ENCODE measurements at regions not wholly inside any gene's neighbourhood (a gene's known extent, or its start where the extent isn't known, plus 50 kb on each side); places are given as distances from the start of the nearest gene placed in this dataset.

GRCh38 chrX:25600776-25601175 lies 537.4 kb upstream of the MAGEB18 start:
- ATAC-seq (peak in 1 of 2 donors; percentile 72), DNase-seq (no peak)
- intact Hi-C loops (cut with DNase I): no loop called here

DNA sequence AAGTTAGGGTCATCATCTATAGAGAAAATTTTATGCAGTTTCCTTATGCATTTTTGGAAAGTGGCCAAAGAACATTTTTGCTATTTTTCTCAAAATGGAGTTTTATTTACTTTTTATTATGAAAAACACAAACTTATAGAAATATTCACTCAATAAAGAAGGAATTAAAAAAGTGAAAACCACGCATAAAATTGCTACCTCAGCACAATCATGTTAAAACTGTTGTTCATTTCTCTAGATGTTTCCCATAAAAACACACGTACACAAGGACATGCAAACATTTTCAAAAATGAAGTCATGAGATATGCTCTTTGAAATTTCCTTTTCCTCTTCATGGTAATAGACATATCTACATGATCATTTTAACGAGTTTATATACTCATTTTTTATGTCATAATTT lies 536.8 kb upstream of the MAGEB18 start:
- DNase-seq (no peak), ATAC-seq (no peak)
- intact Hi-C loops (cut with DNase I): no loop called here

DNA sequence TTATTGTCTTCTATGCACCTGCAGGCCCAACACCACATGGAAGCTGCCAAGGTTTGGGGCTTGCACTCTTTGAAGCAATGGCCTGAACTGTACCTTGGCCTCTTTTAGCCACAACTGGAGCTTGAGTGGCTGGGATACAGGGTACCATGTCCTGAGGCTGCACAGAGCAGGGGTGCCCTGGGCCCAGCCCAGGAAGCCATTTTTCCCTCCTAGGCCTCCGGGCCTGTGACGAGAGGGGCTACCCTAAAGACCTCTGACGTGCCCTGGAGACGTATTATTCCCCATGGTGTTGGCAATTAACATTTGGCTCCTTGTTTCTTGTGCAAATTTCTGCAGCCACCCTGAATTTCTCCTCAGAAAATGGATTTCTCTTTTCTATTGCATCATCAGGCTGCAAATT lies 519.9 kb upstream of the MAGEB18 start:
- DNase-seq (no peak), ATAC-seq (no peak)
- intact Hi-C loops (cut with DNase I): no loop called here

DNA sequence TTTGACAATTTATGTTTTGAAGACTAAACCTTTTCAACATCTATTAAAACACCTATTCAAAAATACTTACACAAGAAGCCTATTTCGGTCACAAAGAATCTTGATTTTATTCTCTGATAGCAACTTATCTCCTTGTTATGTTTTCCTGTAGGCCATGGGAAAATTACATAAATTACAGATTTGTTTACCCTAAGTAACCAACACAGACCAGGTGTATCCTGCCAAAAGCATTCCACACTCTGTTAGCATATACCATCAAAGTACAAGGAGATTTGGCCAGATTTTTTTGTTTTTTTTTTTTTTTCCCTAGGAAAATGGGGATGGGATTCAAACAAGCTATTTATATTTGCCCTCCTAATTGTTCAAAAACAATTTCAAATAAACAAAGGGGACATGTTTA lies 497.9 kb upstream of the MAGEB18 start:
- DNase-seq: no peak
- no peak for ATAC-seq
- intact Hi-C loops (cut with DNase I): no loop called here

DNA sequence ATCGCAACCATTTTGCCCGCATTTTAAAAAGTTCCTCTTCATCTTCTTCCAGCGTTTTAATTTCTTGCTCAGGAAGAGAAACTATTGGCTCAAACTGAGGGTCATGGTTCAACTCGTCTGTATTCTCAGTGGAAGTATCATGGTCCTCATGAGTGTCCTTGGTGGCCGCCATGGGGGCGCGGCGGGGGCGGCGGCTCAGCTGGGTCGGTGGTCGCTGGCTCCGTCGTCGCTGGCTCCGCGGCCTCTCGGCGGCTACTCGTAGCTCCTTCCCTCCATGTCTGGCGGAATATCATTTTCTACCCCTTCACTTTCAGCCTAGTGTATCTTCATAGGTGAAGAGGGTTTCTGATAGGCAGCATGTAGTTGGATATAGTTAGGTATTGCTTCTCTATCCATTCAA lies 492.0 kb upstream of the MAGEB18 start:
- ATAC-seq: no peak
- no peak for DNase-seq
- intact Hi-C loops (cut with DNase I): no loop called here

GRCh38 chrX:25648790-25649189 lies 489.4 kb upstream of the MAGEB18 start:
- ATAC-seq (no peak), DNase-seq (no peak)
- intact Hi-C loops (cut with DNase I): no loop called here

DNA sequence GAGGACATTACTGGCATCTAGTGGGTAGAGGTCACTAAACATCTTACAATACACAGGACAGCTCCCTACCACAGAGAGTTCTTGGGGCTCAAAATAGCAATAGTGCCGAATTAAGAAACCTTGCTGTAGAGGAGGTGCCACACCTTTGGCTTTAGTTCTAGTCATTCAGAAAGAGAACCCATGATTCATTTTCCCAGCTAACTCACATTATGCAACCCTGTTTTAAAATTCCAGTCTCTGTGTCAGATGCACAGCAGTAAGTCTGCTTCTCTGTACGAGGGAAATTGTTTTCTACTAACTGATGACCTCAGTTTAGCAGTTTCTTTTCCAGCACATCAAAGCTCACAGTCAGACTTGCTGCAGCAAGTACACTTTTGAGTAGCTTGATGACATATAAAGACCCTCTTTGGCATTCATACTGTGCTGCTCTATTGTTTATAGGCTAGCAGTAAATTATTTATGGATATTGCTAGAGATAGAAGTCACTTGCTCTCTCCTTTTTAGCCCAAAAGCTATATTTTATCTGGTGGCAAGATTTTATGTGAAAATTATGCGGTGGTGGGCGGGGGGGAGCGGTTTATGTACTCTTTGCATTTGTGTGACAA lies 487.8 kb upstream of the MAGEB18 start:
- peak in 1 of 2 donors; percentile 17 for ATAC-seq
- intact Hi-C loops (cut with DNase I): no loop called here
- DNase-seq: no peak

- DNase-seq (no peak), ATAC-seq (no peak)
- intact Hi-C loops (cut with DNase I): no loop called here
Observed at GRCh38 chrX:25659317-25659716, 478.8 kb upstream of the MAGEB18 start.

DNA sequence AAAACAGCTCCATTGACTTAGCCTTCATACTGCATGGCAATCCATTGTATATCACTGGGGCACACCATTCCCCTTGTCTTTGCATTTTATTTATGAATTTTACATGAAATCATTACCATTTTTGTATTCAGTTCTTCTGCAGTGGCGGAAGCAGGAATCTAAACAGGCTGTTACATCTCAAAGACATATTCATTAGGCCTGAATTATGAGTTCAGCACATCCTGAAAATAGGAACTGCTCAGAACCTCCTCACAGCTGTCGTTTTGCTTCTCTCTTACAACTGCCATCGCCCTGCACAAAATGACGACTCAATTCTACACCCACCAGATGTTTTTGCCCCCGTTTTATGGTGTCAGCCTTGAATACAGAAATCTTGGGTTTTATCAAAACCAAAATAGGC lies 474.4 kb upstream of the MAGEB18 start:
- DNase-seq (no peak), ATAC-seq (no peak)
- intact Hi-C loops (cut with DNase I): no loop called here

- ATAC-seq: no peak
- intact Hi-C loops (cut with DNase I): no loop called here
- no peak for DNase-seq
Observed at GRCh38 chrX:25665431-25665830, 472.7 kb upstream of the MAGEB18 start.

DNA sequence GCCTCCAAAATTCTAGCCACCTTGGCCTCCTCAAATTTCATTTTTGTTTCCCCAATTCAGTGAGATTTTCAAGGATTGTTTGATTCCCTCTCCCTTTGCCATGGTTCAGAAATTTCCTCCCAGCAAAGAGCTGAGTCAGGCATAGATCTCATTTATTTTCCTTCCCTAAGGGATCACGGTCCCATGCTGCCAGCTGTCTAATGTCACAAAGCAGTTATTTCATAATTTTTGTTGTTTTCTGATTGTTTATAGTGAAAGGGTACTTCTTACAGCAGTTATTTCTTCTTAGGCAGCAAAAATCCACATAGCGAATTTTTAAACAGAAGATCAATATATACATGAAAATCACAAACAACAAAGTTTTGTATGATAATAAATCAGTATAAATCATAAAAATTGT lies 470.5 kb upstream of the MAGEB18 start:
- intact Hi-C loops (cut with DNase I): no loop called here
- no peak for DNase-seq
- no peak for ATAC-seq

DNA sequence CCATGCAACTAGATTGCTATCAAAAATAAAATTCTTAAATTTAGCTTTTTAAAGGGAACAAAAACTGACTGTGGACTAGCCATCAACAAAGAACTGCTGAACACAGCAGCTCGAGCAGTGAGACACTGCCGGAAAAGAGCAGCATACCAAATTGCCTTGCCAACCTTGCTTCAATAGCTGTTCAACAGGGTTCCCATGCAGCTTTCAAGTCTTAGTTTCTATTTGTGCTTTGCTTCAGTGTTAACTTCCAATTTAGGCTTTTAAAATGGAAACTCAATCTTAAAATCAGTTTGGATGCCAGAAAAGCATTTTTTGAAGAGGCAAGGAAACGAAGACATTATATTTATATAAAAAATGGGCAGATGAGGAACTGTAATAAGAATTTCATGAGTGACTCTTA lies 463.4 kb upstream of the MAGEB18 start:
- intact Hi-C loops (cut with DNase I): no loop called here
- ATAC-seq (no peak), DNase-seq (no peak)

DNA sequence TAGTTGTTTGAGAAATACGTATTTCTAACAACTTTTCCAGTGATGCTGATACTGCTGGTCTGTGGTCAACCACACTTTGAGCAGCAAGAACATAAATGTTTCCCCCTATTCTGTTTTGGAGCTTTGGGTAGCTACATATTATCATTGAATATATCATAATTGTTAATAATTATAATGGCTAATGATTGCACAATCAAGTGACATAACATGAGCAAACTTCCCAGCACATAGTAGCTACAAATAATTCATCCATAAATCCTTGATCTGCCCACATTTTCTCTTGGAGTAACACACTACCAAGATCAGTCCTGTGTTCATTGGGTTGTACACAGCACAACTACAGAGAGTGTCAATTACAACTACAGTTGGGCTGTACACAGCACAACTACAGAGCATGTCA lies 436.3 kb upstream of the MAGEB18 start:
- ATAC-seq (no peak), DNase-seq (no peak)
- intact Hi-C loops (cut with DNase I): no loop called here

DNA sequence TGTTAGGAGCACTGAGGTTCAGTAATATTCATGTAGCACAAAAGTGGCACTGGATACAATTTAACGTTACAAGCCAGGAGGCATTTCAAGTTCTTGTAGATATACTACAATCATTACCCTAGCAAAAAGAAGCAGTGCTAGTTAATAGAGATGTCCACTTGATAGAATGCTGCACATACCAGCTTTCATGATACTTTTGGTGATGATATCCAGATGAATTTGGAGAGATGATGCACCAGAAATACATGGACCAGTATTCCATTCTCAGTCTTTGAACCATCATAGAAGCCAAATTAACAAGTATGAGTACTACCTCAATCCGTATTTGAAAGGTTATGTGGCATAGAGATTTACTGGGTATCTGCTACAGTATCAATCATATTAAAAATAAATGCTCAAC lies 421.0 kb upstream of the MAGEB18 start:
- ATAC-seq (no peak), DNase-seq (no peak)
- intact Hi-C loops (cut with DNase I): no loop called here

- DNase-seq: no peak
- no peak for ATAC-seq
- intact Hi-C loops (cut with DNase I): loop anchor here in 1 of 2 donors (5.0 kb wide), 1 partner anchor 246 kb away; no protein-coding TSS in a partner anchor
Observed at GRCh38 chrX:25721564-25721963, 416.6 kb upstream of the MAGEB18 start.

DNA sequence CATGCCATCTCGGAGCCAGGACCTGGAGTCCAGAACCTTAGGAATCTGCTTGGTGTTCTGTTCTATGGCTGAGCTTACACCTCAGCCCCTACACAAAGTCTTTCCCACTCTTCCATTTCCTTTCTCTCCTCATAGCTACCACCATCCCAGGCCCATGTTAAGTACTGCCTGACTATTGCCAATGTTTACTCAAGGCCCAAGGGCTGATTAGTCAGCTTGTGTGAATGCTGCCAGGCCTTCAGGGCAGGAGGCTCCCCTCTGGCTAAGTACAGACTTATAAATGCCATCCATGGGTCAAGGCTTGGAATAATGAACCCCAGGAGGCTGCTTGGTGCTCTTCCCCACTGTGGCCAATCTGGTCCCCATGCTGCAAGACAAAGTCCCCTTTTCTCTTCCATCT lies 411.6 kb upstream of the MAGEB18 start:
- ATAC-seq: no peak
- intact Hi-C loops (cut with DNase I): no loop called here

GRCh38 chrX:25733148-25733547 lies 405.0 kb upstream of the MAGEB18 start:
- ATAC-seq (no peak), DNase-seq (no peak)
- intact Hi-C loops (cut with DNase I): no loop called here

More for the DNA sequence above, 411.6 kb upstream of the MAGEB18 start:
- DNase-seq: no peak

- ATAC-seq (no peak), DNase-seq (no peak)
- intact Hi-C loops (cut with DNase I): no loop called here
Observed at GRCh38 chrX:25737540-25737939, 400.6 kb upstream of the MAGEB18 start.

DNA sequence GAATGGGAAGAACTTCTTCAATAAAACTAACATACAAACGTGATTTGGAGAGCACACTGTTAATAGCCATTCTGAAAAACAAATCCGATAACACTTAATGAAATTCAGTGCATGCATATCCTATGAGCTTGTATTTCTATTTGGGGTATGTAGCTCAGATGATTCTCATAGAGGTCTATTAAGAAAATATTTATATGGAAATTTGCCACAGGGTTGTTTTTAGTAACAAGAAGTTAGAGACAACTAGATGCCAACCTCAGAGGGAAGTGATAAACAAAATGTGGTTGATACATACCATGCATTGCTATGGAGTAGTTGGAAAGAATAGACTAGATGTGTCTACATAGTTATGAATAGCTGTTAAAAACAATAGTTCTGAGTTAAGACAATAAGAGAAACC lies 395.8 kb upstream of the MAGEB18 start:
- ATAC-seq (peak in 1 of 2 donors; percentile 23), DNase-seq (no peak)
- intact Hi-C loops (cut with DNase I): no loop called here

DNA sequence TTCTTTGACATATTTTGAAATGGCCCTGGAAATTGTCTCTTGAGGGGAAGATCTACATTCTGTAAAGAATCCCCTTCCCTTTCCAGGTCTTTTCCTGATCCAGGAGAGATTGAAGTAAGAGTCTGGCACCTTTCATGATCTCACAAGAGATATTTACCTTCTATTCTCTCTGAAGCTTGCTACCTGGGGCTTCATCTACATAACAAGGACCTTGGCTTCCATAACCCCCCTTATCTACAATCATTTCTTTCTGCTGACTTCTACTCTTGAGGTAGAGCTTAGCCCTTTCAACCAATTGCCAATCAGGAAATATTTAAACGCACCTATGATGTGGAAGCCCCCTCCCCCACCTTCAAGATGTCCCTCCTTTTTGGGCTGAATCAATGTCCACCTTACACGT lies 383.7 kb upstream of the MAGEB18 start:
- DNase-seq (no peak), ATAC-seq (no peak)
- intact Hi-C loops (cut with DNase I): no loop called here

DNA sequence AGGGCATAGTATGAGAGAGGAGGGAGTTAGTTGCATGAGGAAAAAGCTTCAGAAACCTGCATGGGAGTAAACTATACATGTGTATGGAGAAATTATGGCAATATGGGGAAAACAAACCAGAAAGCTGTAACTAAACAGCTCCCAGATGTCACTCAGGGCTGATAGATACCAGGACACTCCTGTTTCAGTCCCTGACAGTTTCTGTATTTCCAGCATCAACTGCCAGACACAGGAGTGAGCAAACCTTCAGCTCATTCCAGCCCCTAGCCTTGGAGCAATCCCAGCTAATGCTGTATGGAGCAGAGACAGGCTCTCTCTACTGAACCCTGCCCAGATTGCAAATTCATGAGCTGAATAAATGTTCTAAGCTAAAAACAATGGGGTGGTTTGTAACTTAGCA lies 382.9 kb upstream of the MAGEB18 start:
- DNase-seq (no peak), ATAC-seq (no peak)
- intact Hi-C loops (cut with DNase I): no loop called here

- intact Hi-C loops (cut with DNase I): no loop called here
- ATAC-seq (no peak), DNase-seq (no peak)
Observed at GRCh38 chrX:25762656-25763055, 375.5 kb upstream of the MAGEB18 start.

All from left cardiac atrium (tissue), 4 donors.